MM.1S (cell line): ENCODE measurements at regions not wholly inside any gene's neighbourhood (a gene's known extent, or its start where the extent isn't known, plus 50 kb on each side); places are given as distances from the start of the nearest gene placed in this dataset.

ENCODE experiments used
- CTCF ChIP-seq: fragments of 300-600 bp; sonication (generic); IDR thresholded peaks from 2 replicates; pipeline ENCODE4 v1.5.1; 2016; ENCODE audit warnings: antibody characterized with exemption, low read length, mixed read lengths
- EZH2 ChIP-seq: fragments of 300-600 bp; sonication (generic); optimal IDR thresholded peaks from 2 replicates; pipeline ENCODE3; 2017; ENCODE audit warnings: low read depth, mild to moderate bottlenecking, antibody characterized with exemption, low read length, mixed read lengths
- EZH2phosphoT487 ChIP-seq: fragments of 300-600 bp; sonication (generic); IDR thresholded peaks from 2 replicates; pipeline ENCODE4 v1.6.1; 2018; ENCODE audit warnings: antibody characterized with exemption, low read length

- TF ChIP-seq CTCF (no peak), EZH2 (no peak), EZH2phosphoT487 (no peak)
Observed at GRCh38 chr20:23165307-23165750, 79.2 kb upstream of the CD93 start.
